GM21515 (cell line): ENCODE measurements at regions not wholly inside any gene's neighbourhood (a gene's known extent, or its start where the extent isn't known, plus 50 kb on each side); places are given as distances from the start of the nearest gene placed in this dataset.

ENCODE experiments used
- ATAC-seq: cut with Tn5 transposase; IDR thresholded peaks from one replicate; pipeline ENCODE4 v1.9.1; 2021; ENCODE audit not compliant: unreplicated experiment

DNA sequence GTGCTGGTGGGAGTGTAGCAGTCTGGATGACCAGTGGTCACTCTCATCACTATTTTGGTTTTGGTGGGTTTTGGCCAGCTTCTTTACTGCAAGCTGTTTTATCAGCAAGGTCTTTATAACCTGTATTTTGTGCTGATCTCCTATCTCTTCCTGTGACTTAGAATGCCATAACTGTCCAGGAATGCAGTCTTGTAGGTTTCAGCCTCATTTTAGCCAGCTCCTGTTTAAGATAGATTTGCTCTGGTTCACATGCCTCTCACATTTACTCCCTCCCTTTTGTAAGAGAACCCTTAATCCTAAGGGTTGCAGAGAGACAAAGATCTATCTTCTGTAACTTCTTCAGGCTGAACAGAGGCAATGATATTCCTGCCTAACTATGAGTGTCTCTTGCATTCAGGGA lies 51.2 kb upstream of the INHBA start:
- no peak for ATAC-seq
